DND-41 (cell line): ENCODE measurements at regions not wholly inside any gene's neighbourhood (a gene's known extent, or its start where the extent isn't known, plus 50 kb on each side); places are given as distances from the start of the nearest gene placed in this dataset.

Experiments used
- EZH2 ChIP-seq: IDR thresholded peaks from 3 replicates; pipeline ENCODE4 v1.6.1; 2012; ENCODE audit warnings: borderline replicate concordance, low read depth, mild to moderate bottlenecking, moderate library complexity, low read length, inconsistent platforms; ENCODE audit not compliant: severe bottlenecking
- TF ChIP-seq, protein P1 (sequence below): IDR thresholded peaks from 2 replicates; pipeline ENCODE4 v1.5.1; 2012; ENCODE audit warnings: borderline replicate concordance, low read length, moderate library complexity, mild to moderate bottlenecking; ENCODE audit not compliant: poor library complexity, severe bottlenecking; ENCODE audit errors: extremely low read depth

DNA sequence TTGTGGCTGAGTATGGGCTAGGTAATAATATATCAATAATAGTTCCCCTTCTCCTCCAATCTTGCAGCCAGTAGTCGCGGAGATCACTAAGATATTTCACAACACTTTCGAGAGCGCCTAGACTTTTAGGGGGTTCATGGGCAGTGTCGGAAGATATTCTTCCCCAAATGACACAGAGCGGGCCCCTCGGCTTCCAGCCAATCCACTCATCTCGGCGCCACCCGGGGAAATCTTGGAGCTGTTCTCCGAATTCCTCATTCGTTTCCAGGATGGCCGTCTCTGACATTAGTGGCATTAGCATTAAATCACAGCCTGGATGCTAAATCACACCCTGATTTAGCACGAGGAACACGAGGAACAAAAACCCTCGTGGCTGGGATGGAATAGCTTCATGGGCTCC is 437.7 kb downstream of the ZNF516 start:
- TF ChIP-seq, protein P1, sequence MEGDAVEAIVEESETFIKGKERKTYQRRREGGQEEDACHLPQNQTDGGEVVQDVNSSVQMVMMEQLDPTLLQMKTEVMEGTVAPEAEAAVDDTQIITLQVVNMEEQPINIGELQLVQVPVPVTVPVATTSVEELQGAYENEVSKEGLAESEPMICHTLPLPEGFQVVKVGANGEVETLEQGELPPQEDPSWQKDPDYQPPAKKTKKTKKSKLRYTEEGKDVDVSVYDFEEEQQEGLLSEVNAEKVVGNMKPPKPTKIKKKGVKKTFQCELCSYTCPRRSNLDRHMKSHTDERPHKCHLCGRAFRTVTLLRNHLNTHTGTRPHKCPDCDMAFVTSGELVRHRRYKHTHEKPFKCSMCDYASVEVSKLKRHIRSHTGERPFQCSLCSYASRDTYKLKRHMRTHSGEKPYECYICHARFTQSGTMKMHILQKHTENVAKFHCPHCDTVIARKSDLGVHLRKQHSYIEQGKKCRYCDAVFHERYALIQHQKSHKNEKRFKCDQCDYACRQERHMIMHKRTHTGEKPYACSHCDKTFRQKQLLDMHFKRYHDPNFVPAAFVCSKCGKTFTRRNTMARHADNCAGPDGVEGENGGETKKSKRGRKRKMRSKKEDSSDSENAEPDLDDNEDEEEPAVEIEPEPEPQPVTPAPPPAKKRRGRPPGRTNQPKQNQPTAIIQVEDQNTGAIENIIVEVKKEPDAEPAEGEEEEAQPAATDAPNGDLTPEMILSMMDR = no peak
- no peak for TF ChIP-seq EZH2
